OCI-LY7 (cell line): ENCODE measurements at regions not wholly inside any gene's neighbourhood (a gene's known extent, or its start where the extent isn't known, plus 50 kb on each side); places are given as distances from the start of the nearest gene placed in this dataset.

Experiments used
- CTCF ChIP-seq: fragments of 200-600 bp; sonication (generic); conservative IDR thresholded peaks from 2 replicates; pipeline ENCODE4 v1.5.1; 2014; ENCODE audit warnings: mild to moderate bottlenecking, antibody characterized with exemption, low read length, moderate library complexity, mixed read lengths
- EZH2phosphoT487 ChIP-seq: fragments of 200-600 bp; sonication (generic); IDR thresholded peaks from 2 replicates; pipeline ENCODE4 v1.6.1; 2018; ENCODE audit warnings: low read depth, borderline replicate concordance, mild to moderate bottlenecking, mixed run types, antibody characterized with exemption, low read length, moderate library complexity, mixed read lengths

- TF ChIP-seq CTCF (no peak), EZH2phosphoT487 (no peak)
Observed at GRCh38 chr6:130276507-130276906, 53.8 kb upstream of the SAMD3 start.
